ENCODE measurements at regions not wholly inside any gene's neighbourhood (a gene's known extent, or its start where the extent isn't known, plus 50 kb on each side); places are given as distances from the start of the nearest gene placed in this dataset.
A peak's percentile ranks its signal among the peaks of the same experiment; 100 is the strongest.

GRCh38 chr20:21456207-21456606 lies 57.7 kb downstream of the NKX2-2 start:
- DNase-seq, result no peak

- peak; percentile 56 for DNase-seq
Measured at GRCh38 chr20:21453690-21454089, 56.4 kb upstream of the NKX2-4 start.

- no peak for DNase-seq
Measured at GRCh38 chr20:21450572-21450971, 53.2 kb upstream of the NKX2-4 start.

All from NCI-H69 (cell line).